GM18508 (cell line): ENCODE measurements at regions not wholly inside any gene's neighbourhood (a gene's known extent, or its start where the extent isn't known, plus 50 kb on each side); places are given as distances from the start of the nearest gene placed in this dataset.

ENCODE experiments used
- ATAC-seq: cut with Tn5 transposase; IDR thresholded peaks from one replicate; pipeline ENCODE4 v1.9.1; 2021; ENCODE audit warnings: moderate number of reproducible peaks; ENCODE audit not compliant: insufficient read depth, unreplicated experiment

GRCh38 chr17:77388384-77389306, 247.9 kb downstream of the SEC14L1 start:
- no peak for ATAC-seq

GRCh38 chr17:77390870-77391269, 250.1 kb downstream of the SEC14L1 start:
- ATAC-seq = no peak

GRCh38 chr17:77391668-77392375, 251.1 kb downstream of the SEC14L1 start:
- no peak for ATAC-seq

DNA sequence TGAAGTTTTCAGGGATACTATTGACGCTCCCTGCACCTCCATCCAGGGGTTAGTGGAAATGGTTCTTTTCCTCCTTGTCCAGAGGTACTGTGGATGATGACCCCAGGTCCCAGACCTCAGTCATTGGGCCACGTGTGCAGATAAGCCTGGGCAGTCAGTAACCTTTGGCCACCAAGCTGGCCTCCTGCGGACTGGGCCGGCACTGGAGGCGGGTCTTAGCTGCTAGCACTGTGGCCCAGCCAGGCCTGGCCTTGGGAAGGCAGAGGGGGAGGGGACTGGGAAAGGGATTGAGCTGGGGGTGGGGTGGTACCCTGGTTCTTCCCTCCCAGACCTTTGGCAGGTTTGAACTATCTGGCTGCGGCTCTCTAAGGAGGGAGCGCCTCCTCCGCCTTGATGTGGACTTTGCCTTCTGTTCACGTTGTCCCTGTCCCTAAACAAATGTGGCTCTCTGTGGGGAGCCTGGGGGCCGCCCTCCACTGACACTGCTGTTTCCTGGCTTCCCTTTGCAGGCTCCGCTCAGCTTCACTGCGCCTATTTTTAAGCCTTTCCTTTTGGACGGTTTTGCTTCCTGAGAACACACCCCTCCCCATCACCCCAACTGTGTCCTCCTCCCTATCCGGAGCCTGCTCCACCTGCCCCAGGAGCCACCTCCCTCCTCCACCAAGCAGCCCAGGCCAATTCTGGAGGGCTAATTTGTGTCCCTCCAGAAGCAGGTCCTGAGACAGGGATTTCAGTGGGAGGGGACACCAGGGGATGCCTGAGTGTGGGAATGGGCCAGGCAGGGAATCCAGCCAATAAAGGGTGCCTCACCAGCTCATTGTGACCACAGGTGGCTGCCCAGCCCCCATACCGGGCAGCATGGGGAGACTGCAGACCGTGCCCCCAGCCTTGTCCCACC, 251.9 kb downstream of the SEC14L1 start:
- ATAC-seq = no peak

DNA sequence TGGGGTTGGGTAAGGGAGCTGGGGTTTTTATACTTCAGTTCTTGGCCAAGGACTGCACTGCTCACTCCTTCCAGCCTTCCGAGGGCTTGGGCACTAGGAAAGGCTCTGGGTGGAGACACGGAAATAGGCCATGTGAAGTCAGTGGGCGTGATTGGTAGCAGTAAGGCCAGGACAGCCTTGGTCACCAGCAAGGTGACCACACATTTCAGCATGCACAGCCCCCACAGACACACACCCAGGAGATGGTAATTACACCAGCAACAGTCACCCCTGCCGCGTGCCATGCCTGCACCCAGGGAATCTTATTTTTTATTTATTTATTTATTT, 252.5 kb downstream of the SEC14L1 start:
- no peak for ATAC-seq

GRCh38 chr17:77393867-77394539, 253.2 kb downstream of the SEC14L1 start:
- ATAC-seq = no peak

GRCh38 chr17:77394540-77395295, 253.9 kb downstream of the SEC14L1 start:
- ATAC-seq = no peak

- ATAC-seq = no peak
Measured at GRCh38 chr17:77395501-77396048, 254.8 kb downstream of the SEC14L1 start.

- ATAC-seq = no peak
Measured at GRCh38 chr17:77396610-77397009, 255.8 kb downstream of the SEC14L1 start.

DNA sequence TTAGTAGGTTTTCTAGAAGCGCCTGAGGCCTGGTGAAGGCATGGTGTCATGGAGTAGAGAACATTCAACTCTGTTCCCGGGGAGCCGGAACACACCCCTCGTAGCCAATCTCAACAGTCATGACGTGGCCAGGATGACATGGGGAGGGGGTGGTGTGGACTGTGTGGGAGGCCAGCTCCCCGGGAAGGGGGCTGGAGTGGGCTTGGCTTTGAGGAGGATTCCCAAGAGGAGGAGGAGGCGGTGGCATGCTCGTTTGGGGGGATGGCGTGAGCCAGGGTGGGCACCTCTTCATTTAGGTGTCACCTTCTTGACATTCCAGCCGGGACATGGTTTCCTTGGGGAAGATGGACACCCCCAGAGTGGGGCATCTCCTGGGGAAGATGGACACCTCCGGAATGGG, 257.5 kb downstream of the SEC14L1 start:
- ATAC-seq = no peak

DNA sequence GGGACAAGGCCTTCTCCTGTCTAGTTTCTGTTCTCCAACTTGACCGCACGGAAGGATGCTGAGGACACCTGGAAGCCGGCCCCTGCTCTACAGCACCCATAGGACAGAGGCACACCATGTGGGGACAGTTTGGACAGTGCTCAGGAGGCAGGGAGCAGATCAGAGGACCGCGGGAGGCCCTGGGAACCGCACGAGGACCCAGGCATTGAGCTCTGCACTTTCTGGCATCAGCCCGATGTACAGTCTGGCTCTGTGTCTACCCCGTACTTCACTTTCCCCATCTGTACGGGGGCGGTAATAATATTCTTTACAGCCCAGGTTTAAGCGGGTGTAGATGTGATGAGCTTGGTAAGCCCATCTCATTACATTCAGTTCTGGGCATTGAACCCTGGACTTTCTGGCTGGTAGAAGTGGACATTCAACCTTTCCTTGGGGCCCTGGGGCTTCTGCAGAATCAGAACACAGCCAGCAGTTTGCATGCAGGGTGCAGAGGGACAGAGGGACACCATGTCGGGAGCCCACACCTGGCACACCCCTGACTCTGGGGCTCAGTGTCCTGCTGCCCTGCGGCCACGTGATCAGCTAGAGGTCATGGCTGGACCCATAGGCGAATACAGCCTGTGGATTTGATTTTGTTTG, 258.7 kb downstream of the SEC14L1 start:
- ATAC-seq = no peak

GRCh38 chr17:77400445-77400870, 259.7 kb downstream of the SEC14L1 start:
- ATAC-seq = no peak

DNA sequence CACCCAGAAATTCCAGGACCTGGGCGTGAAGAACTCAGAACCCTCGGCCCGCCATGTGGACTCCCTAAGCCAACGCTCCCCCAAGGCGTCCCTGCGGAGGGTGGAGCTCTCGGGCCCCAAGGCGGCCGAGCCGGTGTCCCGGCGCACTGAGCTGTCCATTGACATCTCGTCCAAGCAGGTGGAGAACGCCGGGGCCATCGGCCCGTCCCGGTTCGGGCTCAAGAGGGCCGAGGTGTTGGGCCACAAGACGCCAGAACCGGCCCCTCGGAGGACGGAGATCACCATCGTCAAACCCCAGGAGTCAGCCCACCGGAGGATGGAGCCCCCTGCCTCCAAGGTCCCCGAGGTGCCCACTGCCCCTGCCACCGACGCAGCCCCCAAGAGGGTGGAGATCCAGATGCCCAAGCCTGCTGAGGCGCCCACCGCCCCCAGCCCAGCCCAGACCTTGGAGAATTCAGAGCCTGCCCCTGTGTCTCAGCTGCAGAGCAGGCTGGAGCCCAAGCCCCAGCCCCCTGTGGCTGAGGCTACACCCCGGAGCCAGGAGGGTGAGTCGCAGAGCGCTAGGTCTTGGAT, 261.5 kb downstream of the SEC14L1 start:
- no peak for ATAC-seq

GRCh38 chr17:77403854-77404253, 263.1 kb downstream of the SEC14L1 start:
- no peak for ATAC-seq

GRCh38 chr17:77404812-77405581, 264.2 kb downstream of the SEC14L1 start:
- no peak for ATAC-seq

GRCh38 chr17:77405867-77406732, 265.3 kb downstream of the SEC14L1 start:
- ATAC-seq = no peak
